HG03108 (cell line): ENCODE measurements at regions not wholly inside any gene's neighbourhood (a gene's known extent, or its start where the extent isn't known, plus 50 kb on each side); places are given as distances from the start of the nearest gene placed in this dataset.

Experiments used
- ATAC-seq: cut with Tn5 transposase; IDR thresholded peaks from one replicate; pipeline ENCODE4 v1.9.1; 2021; ENCODE audit warnings: moderate library complexity; ENCODE audit not compliant: unreplicated experiment

DNA sequence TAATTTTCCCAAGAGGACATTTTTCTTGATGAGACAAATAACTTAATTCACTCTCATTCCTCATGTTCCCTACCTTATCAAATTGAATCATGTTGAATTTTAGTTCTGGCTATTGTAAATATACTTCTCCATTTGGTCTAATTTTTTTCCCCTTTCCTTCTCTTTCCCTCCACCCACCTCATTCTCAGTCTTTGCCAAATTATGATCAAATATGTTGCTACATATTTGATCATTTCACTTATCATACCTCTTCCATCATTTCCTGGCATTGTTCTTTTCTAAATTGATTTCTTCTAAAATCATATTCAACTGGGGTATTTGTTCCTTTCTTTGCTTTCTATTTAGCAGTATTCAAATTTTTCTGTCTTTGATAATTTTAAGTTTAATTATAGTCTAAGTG lies 52.3 kb downstream of the HDGFL1 start:
- ATAC-seq: no peak

DNA sequence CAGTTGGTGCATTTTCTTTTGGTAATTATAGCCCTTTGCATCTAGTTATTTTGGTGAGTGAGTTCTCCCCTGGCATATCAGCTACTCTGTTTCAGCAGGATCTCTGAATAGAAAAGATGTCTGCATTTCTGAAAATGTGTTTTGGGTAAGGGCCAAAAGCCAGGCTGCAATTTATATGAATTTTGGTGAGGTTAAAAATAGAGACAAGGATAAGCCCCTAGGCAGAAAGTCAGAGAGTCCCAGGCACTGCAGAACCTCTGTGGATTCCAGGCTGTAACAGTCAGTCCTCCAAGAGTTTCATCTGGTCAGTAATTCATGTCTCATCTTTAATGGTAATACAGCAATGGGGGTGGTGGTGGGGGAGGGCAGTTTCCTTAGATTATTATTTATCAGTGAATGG lies 53.0 kb downstream of the HDGFL1 start:
- no peak for ATAC-seq

DNA sequence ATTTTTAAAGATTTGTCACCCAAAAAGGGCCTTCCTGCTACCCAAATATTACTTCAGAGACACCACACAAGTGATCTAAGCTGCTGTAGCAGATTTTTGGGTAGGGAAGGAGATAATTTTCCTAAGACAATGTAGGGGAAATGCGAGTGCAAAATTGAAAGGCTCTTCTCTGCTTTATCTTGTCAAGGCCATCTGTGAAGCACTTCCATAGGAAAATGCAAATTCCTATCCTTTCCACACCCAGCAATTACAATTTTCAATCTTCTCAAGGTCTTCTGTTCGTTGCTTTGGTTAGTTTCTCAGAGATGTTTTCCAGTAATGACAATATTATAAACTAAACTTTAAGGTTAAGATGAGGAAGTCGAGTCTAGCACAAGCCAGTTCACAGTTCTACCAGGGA lies 53.4 kb downstream of the HDGFL1 start:
- no peak for ATAC-seq

DNA sequence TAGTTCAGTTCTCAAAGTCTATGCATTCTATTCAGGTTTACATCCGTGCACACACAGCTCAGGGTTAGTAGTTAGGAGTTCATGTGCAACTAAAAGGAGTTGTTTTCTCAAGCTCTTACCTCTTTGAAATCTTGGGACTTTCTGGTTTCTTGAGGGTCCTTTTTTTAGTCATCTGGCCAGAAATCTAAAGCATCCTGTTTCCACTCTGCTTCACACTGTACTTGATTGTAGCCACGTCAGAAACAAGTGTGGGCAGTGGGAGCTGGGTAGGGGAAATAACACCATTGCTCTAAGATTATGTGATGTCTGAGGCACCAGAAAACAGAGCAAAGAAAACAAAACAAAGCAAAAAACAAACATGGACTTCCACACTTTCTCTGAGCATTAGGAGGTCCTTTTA lies 58.3 kb downstream of the HDGFL1 start:
- ATAC-seq: no peak

DNA sequence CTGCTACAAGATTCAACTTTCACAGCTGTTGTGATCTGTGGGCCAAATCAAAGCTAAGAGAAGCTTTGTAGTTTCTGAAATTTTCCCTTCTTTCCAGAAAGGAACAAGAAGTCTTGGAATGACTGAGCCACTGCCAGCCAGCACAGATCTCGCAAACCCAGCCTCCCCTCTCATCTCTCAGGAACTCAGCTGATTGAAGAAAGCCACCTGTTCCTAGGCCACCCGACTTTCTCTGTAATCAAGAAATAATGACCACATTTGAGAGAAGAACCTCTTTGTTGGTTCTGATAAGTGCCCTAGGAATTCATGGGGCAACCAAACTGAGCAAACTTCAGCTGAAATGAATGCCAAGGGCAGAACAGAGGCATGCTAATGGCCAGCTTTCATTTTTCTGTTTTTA lies 61.7 kb downstream of the HDGFL1 start:
- no peak for ATAC-seq

DNA sequence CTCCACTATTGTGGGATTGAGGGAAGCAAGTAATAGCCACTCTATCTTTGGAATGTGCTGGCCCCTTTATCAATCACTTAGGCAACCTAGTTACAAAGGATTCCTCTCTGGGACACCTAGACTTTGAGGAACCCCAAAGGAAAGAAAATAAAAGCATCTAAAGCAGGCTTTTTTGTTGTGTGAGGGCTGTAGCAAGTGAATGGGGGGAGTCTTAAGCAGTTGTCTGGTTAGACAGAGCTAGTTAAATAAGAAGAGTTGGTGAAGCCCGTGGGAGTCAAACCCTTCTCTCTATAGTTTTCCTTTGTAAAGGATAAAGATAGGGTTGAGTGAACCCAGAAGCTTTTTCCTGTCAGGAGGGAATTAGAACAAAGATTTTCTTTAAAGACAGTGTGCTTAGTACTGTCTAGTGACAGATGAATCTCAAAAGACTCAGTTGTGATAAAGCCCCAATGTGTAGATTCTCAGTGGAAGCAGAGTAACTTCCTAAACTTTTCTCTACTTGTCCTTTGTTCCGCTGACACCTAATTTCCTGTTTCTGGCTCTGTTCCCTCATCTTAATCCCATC lies 63.3 kb downstream of the HDGFL1 start:
- ATAC-seq: no peak

DNA sequence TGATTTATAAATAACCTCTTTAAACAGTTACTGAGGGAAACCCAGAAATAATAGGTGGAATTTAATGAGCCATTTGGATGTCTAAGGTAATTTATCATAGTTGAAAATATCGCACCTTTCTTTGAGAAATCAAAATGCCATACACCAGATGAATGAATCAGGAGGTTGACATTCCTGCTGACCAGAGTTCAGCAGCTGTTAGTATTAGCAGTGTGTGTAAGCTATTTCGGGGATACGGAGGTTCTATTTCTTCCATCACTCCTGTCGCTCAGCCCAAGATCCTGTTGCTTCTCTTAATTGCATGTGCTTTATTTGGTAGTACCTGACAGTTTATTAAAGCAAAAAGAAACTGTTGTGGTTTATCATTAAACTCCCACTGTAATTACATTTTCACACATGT lies 67.1 kb downstream of the HDGFL1 start:
- no peak for ATAC-seq

DNA sequence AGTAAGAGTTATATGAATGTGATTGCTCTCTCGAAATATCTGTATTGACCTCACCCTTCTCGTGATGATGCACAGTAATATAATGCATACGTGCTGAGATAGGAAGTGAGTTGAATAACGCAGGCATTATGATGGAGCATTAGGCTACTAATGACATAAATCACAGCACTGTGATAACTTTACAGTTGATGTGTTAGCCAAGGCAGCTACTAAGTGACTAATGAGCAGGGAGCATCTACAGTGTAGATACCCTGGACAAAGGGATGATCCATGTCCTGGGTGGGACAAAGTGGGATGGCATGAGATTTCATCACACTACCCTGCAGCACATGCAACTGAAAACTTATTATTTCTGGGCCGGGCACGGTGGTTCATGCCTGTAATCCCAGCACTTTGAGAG lies 68.4 kb downstream of the HDGFL1 start:
- no peak for ATAC-seq

DNA sequence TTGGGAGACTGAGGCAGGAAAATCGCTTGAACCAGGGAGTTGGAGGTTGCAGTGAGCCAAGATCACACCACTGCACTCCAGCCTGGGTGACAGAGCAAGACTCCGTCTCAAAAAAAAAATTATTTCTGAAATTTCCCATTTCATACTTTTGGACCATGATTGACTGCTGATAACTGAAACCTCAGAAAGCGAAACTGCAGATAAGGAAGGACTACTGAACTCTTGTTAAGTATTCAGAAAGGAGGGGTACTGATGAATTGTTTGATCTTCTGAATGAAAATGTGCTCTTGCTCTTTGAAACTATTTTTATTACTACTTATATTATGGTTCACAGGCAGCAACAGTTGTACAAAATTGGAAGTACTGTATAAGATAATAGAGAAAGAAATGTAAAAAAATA lies 69.0 kb downstream of the HDGFL1 start:
- ATAC-seq: no peak

DNA sequence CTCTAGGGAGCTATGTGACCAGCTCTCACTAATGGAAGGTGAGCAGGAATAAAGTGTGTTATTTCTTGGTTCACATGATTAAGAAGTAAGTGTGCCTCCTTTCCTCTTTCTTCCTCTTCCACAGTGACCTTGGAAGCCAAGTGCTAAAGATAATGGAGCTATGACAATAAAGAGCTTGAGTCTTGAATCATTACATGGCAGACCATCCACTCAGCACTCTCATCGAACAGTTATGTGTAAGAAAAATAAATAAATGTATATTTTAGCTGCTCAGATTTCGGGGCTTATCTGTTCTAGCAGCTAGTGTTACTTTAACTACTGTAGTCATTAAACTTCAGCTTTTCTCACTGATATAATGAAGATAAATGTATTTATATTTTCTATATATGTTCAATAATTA lies 72.9 kb downstream of the HDGFL1 start:
- no peak for ATAC-seq

DNA sequence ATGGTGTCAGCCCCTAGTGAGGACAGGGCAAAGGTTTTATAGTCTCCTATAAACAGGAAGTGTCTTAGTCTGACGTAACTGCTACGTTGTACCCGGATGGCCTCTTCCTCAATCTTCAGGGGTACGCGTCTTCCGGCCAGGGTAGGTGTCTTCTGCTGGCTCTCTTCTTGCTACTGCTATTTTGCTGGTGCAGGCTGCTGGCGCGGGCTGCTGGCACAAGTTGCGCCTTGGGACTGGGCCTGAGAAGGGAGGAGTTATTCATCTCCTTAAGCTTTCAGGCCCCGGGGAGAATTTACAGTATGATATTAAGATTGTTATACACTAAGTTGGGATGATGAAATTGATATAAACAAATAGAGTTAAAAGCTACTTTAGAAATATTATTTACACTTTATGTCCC lies 74.4 kb downstream of the HDGFL1 start:
- no peak for ATAC-seq

DNA sequence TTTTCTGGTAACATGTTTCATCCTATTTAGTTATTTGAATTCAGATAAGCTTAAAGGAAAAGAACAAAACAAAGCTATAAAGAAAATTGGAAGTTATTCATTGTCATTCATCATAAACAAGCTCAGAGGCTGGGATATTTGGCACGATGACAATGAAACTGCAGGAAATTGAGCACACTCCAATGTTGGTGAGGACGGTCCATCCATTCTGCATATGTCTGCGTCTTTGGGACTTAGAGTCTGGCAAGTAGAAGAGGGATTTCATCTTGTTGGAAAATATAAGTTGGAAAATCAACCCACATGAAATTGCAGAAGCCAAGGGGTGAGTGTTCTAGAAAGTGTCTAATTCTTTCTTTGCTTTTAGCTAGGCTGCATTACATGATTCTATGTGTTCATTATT lies 78.4 kb downstream of the HDGFL1 start:
- ATAC-seq: no peak

DNA sequence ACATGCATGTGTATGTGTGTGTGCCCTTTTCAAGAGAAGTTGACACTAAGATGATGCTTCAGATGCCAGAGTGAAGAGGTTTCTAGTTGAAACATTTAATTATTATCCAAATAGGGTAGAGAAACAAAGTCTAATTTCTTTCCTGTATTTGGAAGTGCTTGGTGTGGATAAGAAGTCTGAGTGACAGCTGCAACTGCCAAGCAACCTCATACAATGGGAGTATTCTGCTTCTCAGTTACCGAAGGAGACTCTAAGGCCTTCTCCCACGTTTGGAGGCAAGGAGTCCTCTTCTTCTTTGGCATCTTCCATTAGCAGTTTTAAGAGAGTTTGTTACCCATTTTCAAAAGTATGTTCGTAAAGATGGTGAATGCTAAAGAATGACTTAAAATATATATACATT lies 82.4 kb downstream of the HDGFL1 start:
- ATAC-seq: no peak

DNA sequence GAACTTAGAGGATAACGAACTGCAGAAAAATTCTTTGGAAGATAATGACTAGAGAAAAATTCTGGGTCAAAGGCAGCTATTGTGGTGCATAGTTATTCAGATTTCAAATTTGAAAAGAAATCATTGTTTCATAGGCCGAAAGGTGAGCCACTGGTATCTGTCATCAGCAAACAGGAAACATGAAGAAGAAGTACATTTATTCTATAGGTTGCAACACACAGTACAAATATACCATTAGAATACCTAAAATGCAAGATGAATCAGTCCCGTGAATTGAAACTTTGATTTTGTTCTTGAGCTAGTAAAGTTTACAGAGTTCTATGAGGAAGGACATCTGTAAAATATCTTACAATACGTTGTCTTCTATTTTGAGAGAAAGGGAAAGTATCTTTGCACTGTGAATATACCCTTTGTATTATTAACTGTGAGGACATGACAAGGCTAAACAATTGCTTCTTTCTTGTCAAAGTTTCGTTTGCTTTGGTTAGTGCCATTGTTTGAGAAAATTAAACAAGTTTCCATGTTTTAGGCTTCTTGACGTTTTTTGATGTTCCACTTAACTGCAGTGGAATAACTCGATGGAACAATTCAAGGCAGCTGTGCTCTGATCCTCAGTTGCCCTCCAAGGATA lies 84.7 kb downstream of the HDGFL1 start:
- no peak for ATAC-seq

DNA sequence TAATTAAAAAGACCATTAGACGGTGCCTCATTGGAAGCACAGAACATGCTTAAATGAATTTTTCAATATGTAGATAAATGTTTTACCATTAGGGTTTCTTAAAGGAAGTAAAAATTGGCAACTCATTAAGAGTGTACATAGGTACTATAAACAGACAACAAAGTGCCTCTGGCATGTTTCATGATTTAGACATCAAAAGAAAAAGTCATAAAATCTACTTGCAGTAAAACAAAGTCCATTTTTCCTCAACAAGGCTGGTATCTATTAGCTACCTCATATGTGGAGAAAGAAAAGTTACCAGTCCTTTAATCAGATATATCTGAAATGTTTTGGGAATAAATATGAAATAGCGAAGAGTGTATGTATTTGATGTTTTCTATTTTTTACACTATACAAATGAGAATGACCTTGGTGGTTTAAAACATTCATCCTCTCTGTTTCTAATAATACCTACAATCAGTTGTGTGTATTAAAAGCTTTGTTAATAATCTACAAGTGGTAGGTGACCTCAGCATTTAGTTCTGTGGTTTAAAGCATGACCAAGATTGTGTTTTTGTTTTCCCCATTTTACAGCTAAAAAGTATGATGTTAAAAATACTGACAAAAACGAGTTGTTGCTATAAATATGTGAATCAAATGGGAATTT lies 87.5 kb downstream of the HDGFL1 start:
- peak; percentile 63 for ATAC-seq

DNA sequence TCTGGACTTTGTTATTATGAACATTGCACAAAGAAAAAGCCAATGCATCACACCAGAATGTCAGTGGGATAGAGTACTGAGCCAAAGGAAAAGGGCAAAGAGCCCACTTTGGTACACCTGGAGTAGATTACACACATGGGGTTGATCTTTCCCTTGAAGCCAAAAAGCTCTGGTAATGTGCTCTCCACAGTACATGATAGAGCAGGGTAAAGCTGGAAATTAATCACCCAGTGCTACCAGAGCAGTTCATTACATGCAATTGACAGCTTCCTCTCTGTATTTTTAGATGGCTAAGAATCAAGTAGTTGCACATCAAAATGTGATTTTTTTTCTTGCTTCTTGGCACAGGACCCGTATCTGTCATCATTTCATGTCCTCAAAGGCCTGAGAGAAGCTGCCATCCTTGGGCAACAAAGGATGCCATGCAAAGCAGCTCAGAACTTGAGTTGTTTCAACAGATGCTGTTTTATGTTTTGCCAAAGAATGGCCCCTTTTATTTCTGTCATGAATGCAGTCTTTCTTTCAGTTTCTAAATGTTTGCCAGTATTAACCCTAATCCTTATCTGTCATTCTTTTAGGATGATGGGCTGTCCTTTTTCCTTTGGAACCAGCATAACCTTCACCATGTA lies 88.1 kb downstream of the HDGFL1 start:
- peak; percentile 29 for ATAC-seq

DNA sequence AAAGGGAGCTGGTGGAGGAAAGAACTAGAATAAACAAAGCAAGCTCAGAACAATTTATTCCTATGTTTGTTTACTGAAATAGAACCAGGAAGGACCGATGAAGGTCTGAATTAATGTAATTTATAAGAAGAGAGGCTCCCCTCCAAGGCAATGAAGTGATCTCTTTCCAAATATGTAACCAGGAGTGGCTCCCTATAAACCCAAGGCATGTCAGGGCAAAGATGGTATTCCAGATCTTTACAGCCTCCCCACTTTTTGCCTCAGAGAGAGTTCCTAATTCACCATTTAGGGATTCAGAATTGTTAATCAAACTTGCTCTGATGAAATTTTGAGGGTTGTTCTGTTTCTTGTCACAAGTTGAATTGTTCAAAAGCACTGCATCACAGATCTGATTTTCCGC lies 88.8 kb downstream of the HDGFL1 start:
- no peak for ATAC-seq

DNA sequence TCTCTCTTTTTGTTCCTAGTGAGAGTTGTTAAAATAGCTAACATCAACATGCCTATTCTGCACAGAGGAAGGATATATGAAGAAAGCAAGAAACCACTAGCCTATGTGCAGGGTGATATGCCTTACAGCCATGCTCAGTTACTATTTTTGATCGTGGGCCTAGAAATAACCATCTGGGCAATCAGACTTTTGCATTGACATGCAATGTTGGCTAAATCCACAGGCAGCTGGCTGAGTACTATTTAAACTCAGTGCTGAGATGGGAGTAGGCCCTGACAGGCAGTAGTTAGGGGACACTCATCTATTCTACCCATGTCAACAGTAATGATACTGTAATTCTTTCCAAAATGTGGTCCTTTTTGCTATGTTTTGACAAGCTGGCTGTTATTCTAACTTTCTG lies 89.6 kb downstream of the HDGFL1 start:
- no peak for ATAC-seq

DNA sequence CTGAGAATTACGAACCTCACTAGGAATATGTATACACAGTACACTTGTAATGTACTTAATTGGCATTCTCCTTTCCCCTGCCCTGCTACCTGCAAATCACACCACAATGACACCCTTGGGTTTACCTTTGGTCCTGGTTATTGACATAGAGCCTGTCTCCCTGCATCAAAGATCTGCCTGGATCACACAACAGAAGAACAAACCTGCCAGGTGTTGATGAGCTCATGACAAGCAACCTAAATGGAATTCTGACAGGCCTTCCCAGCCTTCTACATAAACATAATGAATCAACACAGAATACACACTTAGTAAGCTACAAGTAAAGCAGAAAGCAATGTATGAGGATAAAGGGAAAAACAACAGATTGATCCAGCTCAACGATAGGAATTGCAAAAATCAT lies 95.6 kb downstream of the HDGFL1 start:
- ATAC-seq: no peak

DNA sequence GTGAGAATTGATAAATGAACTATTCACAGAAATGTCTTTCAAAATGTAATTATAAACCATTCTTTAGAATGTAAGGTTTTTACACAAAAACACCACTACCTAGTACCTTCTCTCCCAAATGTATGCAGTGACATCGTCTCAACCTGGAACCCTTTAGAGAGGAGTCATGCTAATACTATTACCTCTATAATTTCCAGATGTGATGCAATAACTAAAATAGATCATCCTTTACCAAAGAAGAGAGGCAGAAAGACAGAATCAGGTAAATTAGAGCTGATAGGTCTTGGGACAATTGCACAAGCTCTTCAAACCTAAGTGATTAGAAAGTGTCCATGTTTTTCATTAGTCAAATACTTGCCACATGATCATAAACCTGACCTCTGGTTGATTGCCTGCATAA lies 96.7 kb downstream of the HDGFL1 start:
- no peak for ATAC-seq

DNA sequence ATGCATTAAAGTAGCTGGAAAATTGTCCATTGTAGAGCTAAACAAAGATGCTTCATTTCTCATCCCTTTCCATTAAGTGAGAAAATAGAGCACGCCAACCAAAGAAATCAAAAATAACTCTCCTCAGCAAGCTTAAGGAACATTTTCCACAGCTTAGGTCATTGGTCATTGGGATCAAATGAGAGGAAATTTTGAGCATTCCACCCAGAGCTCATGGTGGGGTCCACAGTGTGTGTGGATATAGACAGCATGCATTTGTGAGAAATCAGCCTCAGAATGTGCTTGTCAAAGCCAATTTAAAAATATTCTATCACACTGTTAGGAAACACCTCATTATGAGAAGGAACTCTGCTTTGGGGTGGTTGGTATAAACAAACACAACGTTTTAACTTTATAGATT lies 97.2 kb downstream of the HDGFL1 start:
- ATAC-seq: no peak

DNA sequence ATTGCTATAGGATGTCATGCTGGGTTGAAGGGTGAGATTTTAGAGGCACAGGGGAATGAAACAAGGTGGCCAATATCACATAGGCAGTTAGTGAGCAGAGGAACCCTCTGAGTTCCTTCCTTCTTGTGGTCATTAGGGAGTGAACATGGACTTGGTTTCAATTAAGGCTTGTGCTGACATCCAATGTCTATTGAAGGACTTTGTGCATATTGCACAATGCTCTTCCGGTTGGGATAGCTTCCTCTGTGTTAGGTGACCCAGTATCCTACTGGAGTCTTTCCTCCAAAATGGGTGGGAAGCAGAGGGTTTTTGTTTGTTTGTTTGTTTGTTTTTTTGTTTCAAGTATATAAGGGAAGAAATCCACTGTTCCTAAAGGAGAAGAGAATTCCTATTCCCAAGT lies 98.5 kb downstream of the HDGFL1 start:
- no peak for ATAC-seq
